GM19463 (cell line): ENCODE measurements at regions not wholly inside any gene's neighbourhood (a gene's known extent, or its start where the extent isn't known, plus 50 kb on each side); places are given as distances from the start of the nearest gene placed in this dataset.

ENCODE experiments used
- ATAC-seq: cut with Tn5 transposase; IDR thresholded peaks from one replicate; pipeline ENCODE4 v1.9.1; 2021; ENCODE audit warnings: mild to moderate bottlenecking, moderate library complexity; ENCODE audit not compliant: unreplicated experiment

DNA sequence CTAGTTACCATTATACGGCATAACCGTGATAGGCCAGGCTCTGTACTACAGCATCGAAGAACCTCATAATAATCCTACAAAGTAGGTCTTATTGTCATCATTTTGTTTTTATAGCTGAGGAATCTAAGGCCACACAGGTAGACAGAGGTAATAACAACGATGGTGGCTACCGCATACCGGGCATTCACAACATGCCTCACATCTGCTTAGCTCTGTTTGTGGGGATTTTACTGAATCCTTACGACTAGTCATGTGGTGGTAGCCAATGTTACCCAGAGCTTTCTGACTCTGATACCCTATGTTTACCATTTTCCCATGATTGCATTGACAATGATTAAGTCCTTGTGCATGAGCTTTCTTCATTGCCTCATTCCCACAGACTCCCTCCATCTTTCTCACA lies 269.4 kb downstream of the TCF7L2 start:
- ATAC-seq: no peak

DNA sequence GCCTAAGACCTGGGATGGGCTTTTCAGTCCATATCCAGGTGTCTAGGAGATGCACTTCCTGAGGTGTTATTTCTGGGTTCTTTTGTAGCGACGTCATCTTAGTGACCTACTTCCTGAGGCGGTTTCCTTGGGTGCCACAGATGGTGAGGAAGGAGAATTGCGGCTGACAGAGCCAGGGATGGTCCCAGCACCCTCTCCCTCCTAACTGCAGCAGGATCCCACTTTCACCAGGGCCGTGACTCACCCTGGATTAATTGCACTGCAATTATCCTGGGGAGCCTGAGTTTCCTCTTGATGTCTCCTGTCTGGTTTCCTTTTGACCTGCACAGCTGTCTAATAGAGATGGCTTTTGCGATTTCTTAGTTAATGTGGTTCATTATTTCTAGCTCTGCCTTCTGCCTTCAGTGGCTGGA lies 271.7 kb downstream of the TCF7L2 start:
- no peak for ATAC-seq

DNA sequence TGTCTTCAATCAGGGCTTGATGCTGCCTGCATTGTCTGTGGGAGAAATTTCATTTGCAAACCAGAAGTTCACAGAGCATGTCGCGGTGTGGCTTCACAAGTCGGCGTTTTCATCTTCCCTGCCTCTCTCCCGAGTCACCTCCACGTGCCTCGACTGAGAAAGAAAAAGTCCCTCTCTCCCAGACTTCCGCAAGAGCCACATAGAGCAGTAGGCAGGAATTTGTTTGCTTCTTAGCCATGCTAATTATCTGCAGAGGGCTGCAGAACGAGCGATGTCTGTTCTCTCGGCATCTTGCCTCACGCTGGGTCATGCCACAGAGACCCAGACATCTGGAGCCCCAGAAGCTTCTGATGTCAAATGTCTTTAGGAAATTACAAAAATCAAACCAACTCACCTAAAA lies 272.2 kb downstream of the TCF7L2 start:
- no peak for ATAC-seq

DNA sequence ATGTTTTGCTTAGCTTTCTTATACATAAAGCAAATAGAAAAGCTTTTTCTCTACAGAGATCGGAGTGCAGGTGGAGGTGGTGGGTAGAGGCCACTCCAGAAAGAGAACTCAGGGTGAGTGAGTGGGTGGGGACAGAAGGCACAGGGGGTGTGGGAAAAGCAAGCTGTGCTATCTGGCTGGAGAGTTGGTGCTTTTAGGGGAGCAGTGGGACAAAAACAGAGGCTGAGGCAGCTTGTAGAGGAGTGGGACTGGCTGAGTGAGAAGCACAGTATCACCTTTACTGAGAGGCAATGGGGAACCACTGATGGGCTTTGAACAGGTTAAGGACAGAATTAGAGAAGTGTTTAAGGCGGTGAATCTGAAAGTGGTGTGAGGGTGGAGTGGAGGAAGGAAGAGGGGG lies 275.3 kb downstream of the TCF7L2 start:
- no peak for ATAC-seq

DNA sequence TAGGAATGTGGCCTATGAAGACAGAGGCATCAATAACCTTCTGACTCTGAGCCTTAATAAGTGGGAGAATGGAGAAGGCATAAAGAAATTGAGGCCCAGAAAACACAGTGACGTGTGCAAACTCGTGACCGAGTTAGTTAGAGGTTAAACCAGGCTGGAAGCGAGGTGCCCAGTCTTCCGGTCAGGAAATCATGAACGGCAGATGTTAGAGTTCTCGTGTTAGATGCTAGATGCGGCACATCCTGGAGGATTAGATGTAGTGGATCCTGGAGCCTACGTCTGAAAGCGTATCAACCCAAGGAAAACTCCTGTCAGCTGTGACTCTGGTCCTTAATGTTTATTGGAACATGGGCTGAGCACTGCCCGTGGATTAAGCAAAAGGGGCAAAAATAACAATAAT lies 275.9 kb downstream of the TCF7L2 start:
- no peak for ATAC-seq

DNA sequence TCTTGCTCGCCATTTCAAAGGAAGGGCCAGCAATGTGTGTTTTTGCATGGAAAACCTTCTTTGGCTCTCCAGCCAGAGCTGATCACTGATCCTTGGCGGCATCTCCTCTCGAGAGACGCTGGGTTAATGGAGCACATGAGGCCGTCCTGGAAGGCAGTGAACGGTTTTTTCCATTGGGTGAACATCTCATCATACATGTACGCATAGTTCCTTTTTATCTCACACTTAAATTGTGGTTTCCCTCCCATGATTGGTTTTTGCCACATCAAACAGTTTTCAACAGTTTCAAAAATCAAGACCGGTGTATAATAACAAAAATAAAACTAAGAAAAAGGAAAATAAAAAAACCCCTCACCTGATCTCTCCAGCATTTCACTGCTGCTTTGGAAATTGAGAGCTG lies 276.4 kb downstream of the TCF7L2 start:
- ATAC-seq: no peak

DNA sequence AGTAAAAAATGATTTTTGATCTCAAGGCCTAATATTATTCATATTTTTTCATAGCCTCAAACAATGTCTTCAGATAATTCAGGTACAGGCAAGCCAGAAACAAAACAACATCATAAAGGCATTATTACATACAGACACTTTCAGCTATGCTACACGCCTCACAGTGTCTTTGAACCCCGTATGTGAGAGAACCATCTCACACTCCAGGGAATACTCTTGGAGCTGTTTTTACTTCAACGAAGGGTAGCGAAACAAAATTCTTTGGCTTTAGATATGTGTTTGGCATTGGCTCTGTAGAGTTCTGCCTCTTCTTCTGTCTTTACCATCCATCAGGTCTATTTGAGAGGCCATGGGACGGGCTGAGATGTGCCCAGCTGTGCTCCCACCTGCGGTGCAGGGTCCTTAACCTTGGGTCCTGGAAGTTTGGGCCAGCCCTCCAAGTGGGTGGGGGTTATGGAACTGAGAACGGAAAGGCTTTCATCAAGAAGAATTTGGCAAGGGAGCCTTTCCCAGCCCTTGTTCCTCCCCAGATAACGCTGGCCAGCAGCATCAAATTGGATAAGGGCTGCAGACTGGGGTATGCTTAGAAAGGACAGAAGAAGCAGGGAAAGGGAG lies 276.9 kb downstream of the TCF7L2 start:
- no peak for ATAC-seq

DNA sequence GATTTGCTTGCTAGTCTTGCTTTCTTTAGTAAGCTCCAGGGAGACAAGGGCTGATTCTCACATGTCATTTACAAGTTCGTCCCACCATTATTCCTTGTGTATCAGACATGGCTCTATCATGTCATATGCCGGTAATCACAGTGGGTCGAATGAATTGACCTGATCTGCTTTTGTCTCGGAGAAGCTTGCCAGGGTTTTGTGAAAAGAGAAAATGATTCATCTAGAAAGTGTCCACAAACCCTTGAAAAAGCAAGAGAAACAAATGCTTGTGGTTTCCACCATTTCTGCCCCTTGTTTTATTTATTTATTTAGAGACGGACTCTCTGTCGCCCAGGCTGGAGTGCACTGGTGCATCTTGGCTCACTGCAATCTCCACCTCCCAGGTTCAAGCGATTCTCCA lies 278.5 kb downstream of the TCF7L2 start:
- no peak for ATAC-seq

GRCh38 chr10:113230011-113230610 lies 280.1 kb downstream of the TCF7L2 start:
- no peak for ATAC-seq

DNA sequence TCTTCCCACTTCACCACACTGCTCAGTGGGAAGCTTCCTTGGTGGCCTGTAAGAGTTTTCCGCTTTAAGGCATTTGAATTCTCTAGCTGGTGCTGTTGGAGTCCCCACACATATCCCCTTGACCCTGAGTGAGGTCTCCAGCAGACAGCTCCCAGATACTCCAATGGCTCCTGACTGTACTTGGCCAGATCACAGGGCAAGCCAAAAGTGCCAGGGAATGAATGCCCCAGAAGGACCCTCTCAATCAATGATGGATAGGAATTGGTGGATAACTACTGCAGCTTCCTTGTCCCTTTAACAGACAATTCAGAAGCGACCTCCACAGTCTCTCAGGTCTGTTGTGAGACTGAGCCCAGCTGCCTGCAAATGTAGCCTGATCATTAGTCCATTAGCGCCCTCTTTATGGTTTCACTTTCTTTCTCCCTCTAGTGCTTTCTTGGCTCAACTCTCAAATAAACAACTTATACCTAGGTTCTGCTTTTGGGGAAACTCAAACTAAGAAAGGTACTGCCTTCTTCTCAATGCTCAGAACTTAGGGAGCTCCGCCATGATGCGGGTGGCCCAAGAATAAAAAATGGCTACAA lies 283.0 kb downstream of the TCF7L2 start:
- ATAC-seq: peak; percentile 80

GRCh38 chr10:113234481-113234880 lies 284.4 kb downstream of the TCF7L2 start:
- ATAC-seq: no peak

DNA sequence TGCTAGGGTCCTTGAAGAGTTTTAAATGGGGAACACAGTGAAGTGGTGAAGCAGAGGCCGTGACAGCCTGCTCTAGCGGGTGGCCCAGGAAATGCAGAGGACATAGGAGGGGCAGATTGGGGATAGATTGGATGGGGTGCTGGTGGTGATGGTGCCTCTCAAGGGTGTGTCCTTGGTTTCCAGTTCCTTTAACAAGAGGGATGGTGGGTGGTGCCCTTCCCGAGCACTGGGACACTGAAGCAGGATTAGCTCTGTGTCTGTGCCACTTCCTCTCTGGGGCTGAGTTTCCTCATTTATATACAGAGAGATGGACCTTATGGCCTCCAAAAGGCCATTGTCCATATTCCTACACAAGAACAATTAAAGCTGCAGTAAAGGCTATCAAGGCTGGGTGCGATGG lies 285.5 kb downstream of the TCF7L2 start:
- no peak for ATAC-seq

DNA sequence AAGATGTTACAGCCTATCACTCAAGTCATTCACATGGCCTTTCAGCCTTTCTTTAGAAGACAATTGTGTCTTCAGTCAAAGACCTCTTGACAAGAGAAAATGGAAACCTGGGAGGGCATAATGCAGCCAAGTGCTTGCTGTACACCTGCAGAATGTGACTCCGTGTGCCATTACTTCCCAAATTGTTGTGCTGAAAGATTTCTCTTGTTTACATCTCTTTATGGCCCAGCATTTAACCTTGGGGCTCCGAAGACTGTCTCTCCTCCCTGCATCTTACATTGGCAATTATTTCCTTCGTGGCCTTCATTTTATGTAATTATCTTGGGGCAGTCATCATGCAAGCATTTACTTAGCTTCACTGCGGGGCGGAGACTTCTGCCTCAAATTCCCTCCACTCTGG lies 287.0 kb downstream of the TCF7L2 start:
- ATAC-seq: no peak

GRCh38 chr10:113239566-113240350 lies 289.7 kb downstream of the TCF7L2 start:
- no peak for ATAC-seq

GRCh38 chr10:113240736-113241135 lies 290.7 kb downstream of the TCF7L2 start:
- no peak for ATAC-seq

DNA sequence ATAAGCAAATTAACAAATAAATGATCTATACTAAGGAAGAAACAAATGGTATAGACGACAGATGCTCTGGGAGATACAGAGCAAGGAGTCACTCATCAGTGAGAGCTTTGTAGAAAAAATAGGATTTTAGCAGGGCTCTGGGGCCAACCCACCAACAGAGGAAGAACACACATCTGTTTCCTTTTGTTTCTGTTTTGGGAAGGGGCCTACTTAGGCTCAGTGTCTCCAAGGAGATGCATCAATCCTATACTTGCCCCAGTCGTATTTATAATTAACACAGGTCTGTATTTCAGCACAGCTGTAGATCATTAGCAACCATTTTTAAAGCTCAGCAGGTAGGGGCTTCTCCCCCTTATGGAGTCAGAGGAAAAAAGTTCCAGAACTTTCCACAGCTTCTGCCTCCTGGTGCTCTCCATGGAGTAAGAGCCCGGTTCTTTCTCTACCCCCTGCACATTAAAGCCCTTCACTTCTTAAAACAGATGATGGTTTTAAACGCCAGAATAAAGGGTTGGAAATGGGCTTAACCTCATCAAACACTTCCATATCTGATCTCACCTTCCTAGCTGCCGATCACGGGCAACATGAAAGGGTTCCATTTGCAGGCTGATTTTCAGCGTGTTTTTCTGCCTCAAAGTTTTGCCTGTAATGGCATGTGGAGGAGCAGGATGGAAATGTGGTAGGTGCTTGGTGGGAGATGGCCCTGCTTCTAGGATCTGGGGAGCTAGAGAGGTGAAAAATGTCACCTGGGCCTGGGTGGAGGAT lies 291.7 kb downstream of the TCF7L2 start:
- ATAC-seq: no peak

- ATAC-seq: no peak
Measured at GRCh38 chr10:113243311-113243710, 293.3 kb downstream of the TCF7L2 start.

GRCh38 chr10:113244750-113245149 lies 294.7 kb downstream of the TCF7L2 start:
- ATAC-seq: no peak

DNA sequence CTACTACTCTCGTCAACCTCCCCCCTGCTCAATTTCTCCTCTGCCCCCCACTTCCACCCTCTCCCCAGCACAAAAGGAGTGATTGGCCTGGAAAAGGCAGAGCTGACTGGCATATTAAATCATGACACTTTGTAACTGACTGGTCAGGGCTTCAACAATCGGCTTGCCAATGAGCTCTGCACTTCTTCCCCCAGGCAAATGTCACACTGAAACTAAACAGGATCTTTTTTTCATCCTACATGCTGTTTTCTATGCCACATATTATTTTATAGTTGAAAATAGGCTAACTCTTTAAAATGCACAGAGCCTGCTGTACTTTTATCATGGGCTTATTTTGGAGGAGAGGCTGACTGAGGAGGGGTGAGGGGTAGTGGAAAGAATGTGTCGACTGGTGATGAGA lies 295.2 kb downstream of the TCF7L2 start:
- no peak for ATAC-seq

DNA sequence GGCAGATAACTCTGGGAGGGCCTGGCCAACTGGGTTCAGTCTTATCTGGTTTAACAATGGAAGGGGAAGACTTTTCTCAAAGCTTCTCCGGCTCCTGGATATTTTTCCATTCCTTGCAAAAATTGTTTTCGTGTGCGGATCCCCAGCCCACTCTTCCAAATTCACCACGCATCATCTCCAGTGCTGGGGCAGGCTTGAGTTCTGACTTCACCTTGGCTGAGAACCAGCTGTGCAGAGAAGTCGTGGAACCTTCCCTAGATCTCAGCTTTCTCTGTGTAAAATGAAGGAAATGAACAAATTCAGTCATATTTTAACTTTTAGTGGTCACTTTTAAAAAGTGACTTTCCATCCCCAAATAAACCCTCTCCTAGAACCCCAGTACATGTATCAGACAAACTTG lies 297.0 kb downstream of the TCF7L2 start:
- no peak for ATAC-seq
